GM12872 (cell line): ENCODE measurements at regions not wholly inside any gene's neighbourhood (a gene's known extent, or its start where the extent isn't known, plus 50 kb on each side); places are given as distances from the start of the nearest gene placed in this dataset.

Source experiments
- CTCF ChIP-seq: IDR thresholded peaks from 3 replicates; pipeline ENCODE4 v1.5.1; 2011; ENCODE audit warnings: low read depth, mild to moderate bottlenecking, low read length, moderate library complexity; ENCODE audit not compliant: insufficient read depth

- TF ChIP-seq CTCF, result no peak
Measured at GRCh38 chr5:130529111-130529510, 624.8 kb downstream of the CHSY3 start.

- no peak for TF ChIP-seq CTCF
Measured at GRCh38 chr5:130528474-130528873, 624.2 kb downstream of the CHSY3 start.

GRCh38 chr5:130526708-130527107 lies 622.4 kb downstream of the CHSY3 start:
- TF ChIP-seq CTCF, result no peak

- no peak for TF ChIP-seq CTCF
Measured at GRCh38 chr5:130520211-130520610, 615.9 kb downstream of the CHSY3 start.

- no peak for TF ChIP-seq CTCF
Measured at GRCh38 chr5:130514984-130515690, 610.9 kb downstream of the CHSY3 start.

- no peak for TF ChIP-seq CTCF
Measured at GRCh38 chr5:130502702-130503101, 598.4 kb downstream of the CHSY3 start.

- no peak for TF ChIP-seq CTCF
Measured at GRCh38 chr5:130501151-130501865, 597.0 kb downstream of the CHSY3 start.
